ENCODE measurements at regions not wholly inside any gene's neighbourhood (a gene's known extent, or its start where the extent isn't known, plus 50 kb on each side); places are given as distances from the start of the nearest gene placed in this dataset.

DNA sequence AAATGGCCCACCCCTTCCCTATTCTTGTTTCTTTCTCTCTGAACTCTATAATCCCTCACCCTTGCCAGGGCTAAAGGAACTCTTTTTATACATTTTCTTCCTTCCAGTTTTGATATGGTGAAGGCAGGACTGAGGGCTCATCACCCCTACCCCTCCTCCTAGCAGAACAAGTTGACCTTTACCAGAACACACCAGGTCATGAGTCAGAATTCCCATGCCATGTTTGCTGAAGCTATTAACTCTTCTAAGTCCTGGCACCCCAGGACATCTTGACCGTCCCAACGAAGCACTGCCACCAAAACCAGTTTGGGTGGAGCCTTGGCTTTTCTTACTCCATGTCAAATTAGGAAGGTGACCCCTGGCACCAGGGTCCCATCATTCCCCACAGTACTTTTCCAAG is 57.5 kb upstream of the DYNLT3 start:
- H3K4me3 ChIP-seq (ENCODE audit: low read depth, poor library complexity, severe bottlenecking): no peak overlapping the region
- TF ChIP-seq, protein P1, sequence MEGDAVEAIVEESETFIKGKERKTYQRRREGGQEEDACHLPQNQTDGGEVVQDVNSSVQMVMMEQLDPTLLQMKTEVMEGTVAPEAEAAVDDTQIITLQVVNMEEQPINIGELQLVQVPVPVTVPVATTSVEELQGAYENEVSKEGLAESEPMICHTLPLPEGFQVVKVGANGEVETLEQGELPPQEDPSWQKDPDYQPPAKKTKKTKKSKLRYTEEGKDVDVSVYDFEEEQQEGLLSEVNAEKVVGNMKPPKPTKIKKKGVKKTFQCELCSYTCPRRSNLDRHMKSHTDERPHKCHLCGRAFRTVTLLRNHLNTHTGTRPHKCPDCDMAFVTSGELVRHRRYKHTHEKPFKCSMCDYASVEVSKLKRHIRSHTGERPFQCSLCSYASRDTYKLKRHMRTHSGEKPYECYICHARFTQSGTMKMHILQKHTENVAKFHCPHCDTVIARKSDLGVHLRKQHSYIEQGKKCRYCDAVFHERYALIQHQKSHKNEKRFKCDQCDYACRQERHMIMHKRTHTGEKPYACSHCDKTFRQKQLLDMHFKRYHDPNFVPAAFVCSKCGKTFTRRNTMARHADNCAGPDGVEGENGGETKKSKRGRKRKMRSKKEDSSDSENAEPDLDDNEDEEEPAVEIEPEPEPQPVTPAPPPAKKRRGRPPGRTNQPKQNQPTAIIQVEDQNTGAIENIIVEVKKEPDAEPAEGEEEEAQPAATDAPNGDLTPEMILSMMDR (IDR thresholded peaks at IDR 0.05): no peak
- no peak for TF ChIP-seq POLR2A (IDR thresholded peaks at IDR 0.05)
- WGBS, 2 donors: 56 to 63% methylated on average over 2 of the region's 2 CpGs

DNA sequence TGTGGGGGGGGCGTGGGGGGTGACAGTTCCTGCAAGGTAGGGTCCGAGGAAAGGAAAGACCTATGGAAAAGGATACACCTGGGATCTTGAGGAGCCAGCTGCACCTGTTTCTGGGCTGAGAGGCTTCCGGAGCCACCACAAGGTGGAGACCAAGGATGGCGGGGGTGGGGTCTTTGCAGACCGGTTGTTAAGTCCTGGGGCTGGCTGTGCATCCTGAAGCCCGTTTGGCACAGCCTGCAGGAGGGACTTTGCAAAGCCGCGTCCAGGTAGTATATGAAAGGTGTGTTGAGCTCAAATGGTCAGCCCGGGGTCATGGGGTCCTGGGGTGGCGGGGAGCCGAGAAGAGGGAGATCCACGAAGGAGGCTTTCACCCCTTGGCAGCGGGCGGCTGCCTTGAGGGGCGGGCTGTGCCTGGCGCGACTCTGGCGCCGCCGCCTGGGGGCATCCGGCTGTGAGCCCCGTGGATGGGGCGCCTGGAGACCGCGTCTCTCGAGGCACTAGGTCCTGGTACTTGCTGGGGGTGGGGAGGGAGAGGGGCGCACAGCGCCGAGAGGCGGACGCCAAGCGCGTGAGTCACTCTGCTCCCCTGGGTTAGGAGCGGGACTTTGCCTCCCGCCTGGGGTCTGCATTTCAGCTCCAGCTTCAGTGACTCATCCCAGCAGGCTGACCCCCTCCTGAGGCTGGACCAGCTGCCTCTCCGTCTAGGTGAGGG is 58.2 kb upstream of the DYNLT3 start:
- no peak for DNase-seq (ENCODE audit: low spot score in 2 of 2)

More for the DNA sequence above, 57.5 kb upstream of the DYNLT3 start:
- DNase-seq (ENCODE audit: low spot score in 2 of 2): no peak
- intact Hi-C loops (cut with DNase I; ENCODE audit: low total_unique reads): no loop called here

DNA sequence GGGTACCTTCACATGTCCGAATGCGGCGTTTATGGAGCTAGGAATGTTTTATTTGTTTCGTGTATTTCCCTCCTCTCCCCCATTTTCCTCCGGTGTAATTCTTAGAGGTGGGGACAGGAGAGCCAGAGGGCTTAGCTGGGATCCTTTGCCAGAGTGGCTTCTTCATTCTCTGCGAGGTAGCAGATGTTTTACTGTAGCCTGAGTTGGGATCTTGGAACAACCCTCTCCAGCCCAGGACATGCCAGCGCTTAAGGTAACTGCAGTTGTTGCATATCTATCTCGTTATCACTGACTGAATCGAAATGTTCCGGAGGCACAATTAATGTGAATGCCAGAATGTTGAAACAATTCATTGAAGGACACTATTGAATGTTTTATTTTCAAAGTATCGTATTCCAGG is 59.0 kb upstream of the DYNLT3 start:
- DNase-seq (ENCODE audit: low spot score in 2 of 2): no peak
- no peak for TF ChIP-seq POLR2A (IDR thresholded peaks at IDR 0.05)
- TF ChIP-seq, protein P1 (IDR thresholded peaks at IDR 0.05): no peak
- WGBS, 2 donors: 11 to 48% methylated on average over 11 of the region's 11 CpGs

More for the DNA sequence above, 58.2 kb upstream of the DYNLT3 start:
- no peak for TF ChIP-seq POLR2A (IDR thresholded peaks at IDR 0.05)
- TF ChIP-seq, protein P1 (IDR thresholded peaks at IDR 0.05): no peak
- no peak overlapping the region for H3K4me3 ChIP-seq (ENCODE audit: low read depth, poor library complexity, severe bottlenecking)
- WGBS, 2 donors: 17 to 25% methylated on average over 13 to 15 of the region's 36 CpGs
- intact Hi-C loops (cut with DNase I; ENCODE audit: low total_unique reads): no loop called here

DNA sequence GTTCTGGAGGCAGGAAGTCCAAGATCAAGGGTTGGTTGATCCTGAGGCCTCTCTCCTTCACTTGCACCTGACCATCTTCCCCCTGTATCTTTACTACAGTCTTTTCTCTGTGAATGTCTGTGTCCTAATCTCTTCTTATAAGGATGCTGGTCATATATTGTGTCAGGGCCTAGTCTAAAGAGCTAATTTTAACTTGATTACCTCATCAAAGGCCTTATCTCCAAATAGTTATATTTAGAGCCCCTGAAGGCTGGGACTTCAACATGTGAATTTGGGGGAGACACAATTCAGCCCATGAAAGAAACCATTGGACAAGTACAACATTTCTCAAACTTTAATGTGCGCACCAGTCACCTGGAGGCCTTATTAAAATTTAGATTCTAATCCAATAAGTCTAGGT is 62.8 kb upstream of the DYNLT3 start:
- DNase-seq (ENCODE audit: low spot score in 2 of 2): no peak
- no peak for TF ChIP-seq POLR2A (IDR thresholded peaks at IDR 0.05)
- TF ChIP-seq, protein P1 (IDR thresholded peaks at IDR 0.05): no peak
- 100% methylated on average over 1 of the region's 1 CpG for WGBS, 2 donors
- H3K4me3 ChIP-seq (ENCODE audit: low read depth, poor library complexity, severe bottlenecking): no peak overlapping the region
- intact Hi-C loops (cut with DNase I; ENCODE audit: low total_unique reads): no loop called here

More for the DNA sequence above, 59.0 kb upstream of the DYNLT3 start:
- H3K4me3 ChIP-seq (ENCODE audit: low read depth, poor library complexity, severe bottlenecking): no peak overlapping the region
- intact Hi-C loops (cut with DNase I; ENCODE audit: low total_unique reads): no loop called here

DNA sequence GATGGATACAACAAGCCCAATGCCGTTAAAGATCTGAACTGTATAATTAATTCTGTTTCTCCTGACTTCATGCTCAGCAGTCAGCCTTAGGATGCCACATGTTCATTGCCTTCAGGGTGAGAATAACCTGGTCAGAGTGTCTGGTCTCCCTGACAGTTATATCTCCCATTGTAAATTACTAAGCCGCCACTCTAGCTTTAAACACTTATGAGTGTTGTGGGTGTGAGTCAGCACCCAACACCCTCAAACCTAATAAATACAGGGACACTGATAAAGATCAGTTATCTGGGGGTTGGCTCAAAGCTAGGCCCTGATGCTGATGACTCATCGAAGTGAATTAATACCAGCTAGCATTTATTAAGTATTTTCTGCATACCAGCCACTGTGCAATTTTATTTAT is 64.9 kb upstream of the DYNLT3 start:
- intact Hi-C loops (cut with DNase I; ENCODE audit: low total_unique reads): no loop called here
- DNase-seq (ENCODE audit: low spot score in 2 of 2): no peak
- H3K4me3 ChIP-seq (ENCODE audit: low read depth, poor library complexity, severe bottlenecking): no peak overlapping the region
- no peak for TF ChIP-seq POLR2A (IDR thresholded peaks at IDR 0.05)
- TF ChIP-seq, protein P1 (IDR thresholded peaks at IDR 0.05): no peak
- 42 to 58% methylated on average over 2 to 3 of the region's 3 CpGs for WGBS, 2 donors

DNA sequence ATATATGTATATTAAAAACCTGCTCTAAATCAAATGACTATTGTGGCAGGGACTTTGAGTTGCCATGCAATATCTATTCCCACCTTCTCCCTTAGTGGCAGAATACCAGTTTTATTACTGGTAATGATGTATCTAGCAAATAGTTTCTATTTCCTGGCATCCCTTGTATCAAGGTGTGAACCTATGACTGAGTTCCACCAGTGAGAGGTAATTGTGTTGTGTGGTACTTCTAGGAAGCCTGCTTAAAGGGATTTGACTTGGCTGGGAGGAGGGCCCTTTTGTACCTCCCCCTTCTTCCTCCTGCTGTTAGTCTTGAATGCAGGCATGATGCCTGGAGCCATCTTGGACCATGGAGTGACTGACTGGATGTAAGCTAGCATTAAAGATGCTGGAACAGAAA is 65.4 kb upstream of the DYNLT3 start:
- DNase-seq (ENCODE audit: low spot score in 2 of 2): no peak
- TF ChIP-seq, protein P1 (IDR thresholded peaks at IDR 0.05): no peak
- no peak for TF ChIP-seq POLR2A (IDR thresholded peaks at IDR 0.05)
- intact Hi-C loops (cut with DNase I; ENCODE audit: low total_unique reads): no loop called here
- H3K4me3 ChIP-seq (ENCODE audit: low read depth, poor library complexity, severe bottlenecking): no peak overlapping the region

Data from lower leg skin (tissue), 4 donors.